SU-DHL-6 (cell line): ENCODE measurements at regions not wholly inside any gene's neighbourhood (a gene's known extent, or its start where the extent isn't known, plus 50 kb on each side); places are given as distances from the start of the nearest gene placed in this dataset.

Source experiments
- H2AFZ ChIP-seq: fragments of 200-600 bp; sonication (generic); 2 replicates; pipeline ENCODE4 v1.6.1; 2014; ENCODE audit warnings: low read depth, mild to moderate bottlenecking, moderate library complexity, mixed read lengths, antibody characterized with exemption, low read length; ENCODE audit not compliant: severe bottlenecking
- H3F3A ChIP-seq: fragments of 200-600 bp; shearing (Covaris generic); 2 replicates; pipeline ENCODE4 v1.6.0; 2016; ENCODE audit warnings: antibody characterized with exemption, mild to moderate bottlenecking; ENCODE audit not compliant: insufficient read depth
- H3K27ac ChIP-seq: fragments of 200-600 bp; sonication (generic); 2 replicates; pipeline ENCODE4 v1.5.1; 2016; ENCODE audit warnings: low read depth, mild to moderate bottlenecking, low read length, moderate library complexity, mixed read lengths
- H3K27me3 ChIP-seq: fragments of 200-600 bp; sonication (generic), shearing (Covaris generic); 2 replicates; pipeline ENCODE4 v1.6.0; 2014; ENCODE audit warnings: mild to moderate bottlenecking, low read length
- H3K36me3 ChIP-seq: fragments of 200-600 bp; sonication (generic); 2 replicates; pipeline ENCODE4 v1.6.1; 2014; ENCODE audit warnings: mild to moderate bottlenecking, low read length, mixed read lengths
- H3K4me2 ChIP-seq: fragments of 300-600, 200-600 bp; shearing (Covaris generic), sonication (generic); 2 replicates; pipeline ENCODE4 v1.6.0; 2014; ENCODE audit warnings: low read length, low read depth, mild to moderate bottlenecking; ENCODE audit not compliant: poor library complexity, severe bottlenecking
- H3K4me3 ChIP-seq: fragments of 200-600 bp; sonication (generic); 2 replicates; pipeline ENCODE4 v1.5.1; 2014; ENCODE audit warnings: antibody characterized with exemption, low read length, mild to moderate bottlenecking, mixed read lengths; ENCODE audit not compliant: insufficient read depth, poor library complexity, severe bottlenecking
- H3K79me2 ChIP-seq: fragments of 200-600 bp; sonication (generic); 2 replicates; pipeline ENCODE4 v1.6.1; 2014; ENCODE audit warnings: mild to moderate bottlenecking, low read length, moderate library complexity; ENCODE audit not compliant: insufficient read depth
- H3K9ac ChIP-seq: fragments of 200-600 bp; sonication (generic); 2 replicates; pipeline ENCODE4 v1.7.0; 2014; ENCODE audit warnings: mild to moderate bottlenecking, low read length
- H3K9me2 ChIP-seq: fragments of 200-600 bp; sonication (generic); replicated peaks from 2 replicates; pipeline ENCODE4 v1.6.1; 2014; ENCODE audit warnings: low read length; ENCODE audit not compliant: insufficient read depth
- H3K9me3 ChIP-seq: fragments of 200-600 bp; sonication (generic); 2 replicates; pipeline ENCODE4 v1.6.1; 2014; ENCODE audit warnings: low read length, mixed read lengths; ENCODE audit not compliant: insufficient read depth
- H4K20me1 ChIP-seq: fragments of 200-600 bp; sonication (generic); 2 replicates; pipeline ENCODE4 v1.6.1; 2014; ENCODE audit warnings: low read depth, mild to moderate bottlenecking, antibody characterized with exemption, low read length, moderate library complexity, mixed read lengths
- EZH2phosphoT487 ChIP-seq: fragments of 200-600 bp; sonication (generic), shearing (Covaris generic); conservative IDR thresholded peaks from 2 replicates; pipeline ENCODE4 v1.6.1; 2018; ENCODE audit warnings: mild to moderate bottlenecking, antibody characterized with exemption, low read length, moderate library complexity, mixed read lengths
- TF ChIP-seq, protein P1 (sequence below): fragments of 200-600 bp; sonication (generic); IDR thresholded peaks from one replicate; pipeline ENCODE4 v1.5.1; 2017; ENCODE audit warnings: antibody characterized with exemption, mild to moderate bottlenecking, low read length, moderate library complexity; ENCODE audit not compliant: insufficient read depth, poor library complexity, severe bottlenecking

DNA sequence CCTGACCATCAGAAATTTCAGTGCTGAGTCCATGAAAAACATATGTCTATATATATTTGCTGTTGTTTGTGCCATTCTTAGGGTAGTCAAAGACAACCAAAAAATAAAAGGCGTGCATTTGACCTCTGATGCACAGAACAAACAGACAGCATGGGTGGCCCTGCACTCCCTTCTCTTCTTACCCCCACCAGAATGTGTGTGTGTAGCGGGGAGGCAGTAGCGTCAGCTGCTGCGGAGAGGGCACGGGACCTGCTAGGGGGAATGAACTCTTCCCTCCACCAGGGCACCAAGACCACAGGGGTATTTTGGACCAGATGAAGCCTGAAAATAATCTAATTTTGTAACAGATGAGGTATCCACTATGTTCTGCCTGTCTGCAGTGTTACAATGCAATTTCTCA is 277.7 kb upstream of the ZNF32 start:
- no peak overlapping the region for H3K4me2 ChIP-seq
- H3K9ac ChIP-seq: no peak overlapping the region
- no peak overlapping the region for H3K27ac ChIP-seq

DNA sequence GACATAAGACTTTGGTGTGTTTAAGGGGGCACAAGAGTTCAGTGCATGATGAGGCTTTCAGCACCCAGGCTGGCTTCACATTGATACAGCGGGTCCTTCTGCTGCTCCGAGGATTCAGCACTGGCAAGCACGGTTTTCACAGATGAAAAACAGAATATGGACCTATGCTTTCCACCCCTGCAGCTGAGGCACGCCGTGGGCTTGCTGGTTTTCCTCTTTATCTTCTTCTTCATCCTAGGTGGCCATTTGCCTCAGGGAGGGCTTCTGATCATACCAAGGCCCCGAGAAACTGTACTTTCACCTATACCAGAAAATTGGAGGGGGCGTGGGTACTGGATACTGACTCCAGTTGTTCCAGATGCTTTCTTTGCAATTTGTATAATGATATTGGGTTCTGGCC is 277.1 kb upstream of the ZNF32 start:
- Histone ChIP-seq H3K79me2 (no peaks in the 10 kb centered on the region), H3K27me3 (no peaks in the 10 kb centered on the region), H4K20me1 (no peaks in the 10 kb centered on the region), H3K9me3 (no peaks in the 10 kb centered on the region), H3K4me3 (no peak overlapping the region), H3K9ac (no peak overlapping the region), H3F3A (no peaks in the 10 kb centered on the region), H3K27ac (no peak overlapping the region), H2AFZ (no peak overlapping the region), H3K4me2 (no peak overlapping the region), H3K36me3 (no peaks in the 10 kb centered on the region), H3K9me2 (no peaks in the 10 kb centered on the region)
- TF ChIP-seq, protein P1, sequence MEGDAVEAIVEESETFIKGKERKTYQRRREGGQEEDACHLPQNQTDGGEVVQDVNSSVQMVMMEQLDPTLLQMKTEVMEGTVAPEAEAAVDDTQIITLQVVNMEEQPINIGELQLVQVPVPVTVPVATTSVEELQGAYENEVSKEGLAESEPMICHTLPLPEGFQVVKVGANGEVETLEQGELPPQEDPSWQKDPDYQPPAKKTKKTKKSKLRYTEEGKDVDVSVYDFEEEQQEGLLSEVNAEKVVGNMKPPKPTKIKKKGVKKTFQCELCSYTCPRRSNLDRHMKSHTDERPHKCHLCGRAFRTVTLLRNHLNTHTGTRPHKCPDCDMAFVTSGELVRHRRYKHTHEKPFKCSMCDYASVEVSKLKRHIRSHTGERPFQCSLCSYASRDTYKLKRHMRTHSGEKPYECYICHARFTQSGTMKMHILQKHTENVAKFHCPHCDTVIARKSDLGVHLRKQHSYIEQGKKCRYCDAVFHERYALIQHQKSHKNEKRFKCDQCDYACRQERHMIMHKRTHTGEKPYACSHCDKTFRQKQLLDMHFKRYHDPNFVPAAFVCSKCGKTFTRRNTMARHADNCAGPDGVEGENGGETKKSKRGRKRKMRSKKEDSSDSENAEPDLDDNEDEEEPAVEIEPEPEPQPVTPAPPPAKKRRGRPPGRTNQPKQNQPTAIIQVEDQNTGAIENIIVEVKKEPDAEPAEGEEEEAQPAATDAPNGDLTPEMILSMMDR: no peak
- TF ChIP-seq EZH2phosphoT487: no peak

More for the DNA sequence above, 277.7 kb upstream of the ZNF32 start:
- Histone ChIP-seq H3K27me3 (no peaks in the 10 kb centered on the region), H3K4me3 (no peak overlapping the region), H3K9me2 (no peaks in the 10 kb centered on the region), H3K9me3 (no peaks in the 10 kb centered on the region), H4K20me1 (no peaks in the 10 kb centered on the region), H2AFZ (no peak overlapping the region), H3K36me3 (no peaks in the 10 kb centered on the region), H3K79me2 (no peaks in the 10 kb centered on the region), H3F3A (no peaks in the 10 kb centered on the region)
- no peak for TF ChIP-seq EZH2phosphoT487

DNA sequence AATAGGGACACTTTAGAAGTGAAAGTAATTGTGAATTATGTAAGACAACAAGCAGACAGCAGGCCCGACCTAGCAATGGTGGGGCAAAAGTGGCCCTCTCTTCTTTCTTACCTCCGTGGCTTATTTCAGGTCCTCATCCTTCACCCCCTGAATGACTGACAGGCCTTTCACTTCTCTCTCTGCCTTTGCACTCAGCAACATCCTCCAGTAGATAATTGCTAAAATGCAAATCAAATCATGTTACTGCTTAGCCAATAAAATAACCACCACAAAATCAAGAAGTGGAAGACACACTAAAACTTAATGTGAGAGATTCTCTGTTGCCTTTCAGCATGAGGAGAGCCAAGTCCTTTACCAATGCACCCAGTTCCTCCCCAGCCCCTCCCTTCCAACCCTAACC is 274.6 kb upstream of the ZNF32 start:
- no peaks in the 10 kb centered on the region for H3K36me3 ChIP-seq
- no peak overlapping the region for H2AFZ ChIP-seq
- TF ChIP-seq, protein P1: no peak
- TF ChIP-seq EZH2phosphoT487: no peak
- H3K4me3 ChIP-seq: no peak overlapping the region
- no peaks in the 10 kb centered on the region for H3K9me3 ChIP-seq
- H3K27ac ChIP-seq: no peak overlapping the region
- no peaks in the 10 kb centered on the region for H3K9me2 ChIP-seq
- H3K9ac ChIP-seq: no peak overlapping the region
- H3K27me3 ChIP-seq: no peaks in the 10 kb centered on the region
- H3K4me2 ChIP-seq: no peak overlapping the region
- no peaks in the 10 kb centered on the region for H4K20me1 ChIP-seq
- H3F3A ChIP-seq: no peaks in the 10 kb centered on the region
- H3K79me2 ChIP-seq: no peaks in the 10 kb centered on the region

DNA sequence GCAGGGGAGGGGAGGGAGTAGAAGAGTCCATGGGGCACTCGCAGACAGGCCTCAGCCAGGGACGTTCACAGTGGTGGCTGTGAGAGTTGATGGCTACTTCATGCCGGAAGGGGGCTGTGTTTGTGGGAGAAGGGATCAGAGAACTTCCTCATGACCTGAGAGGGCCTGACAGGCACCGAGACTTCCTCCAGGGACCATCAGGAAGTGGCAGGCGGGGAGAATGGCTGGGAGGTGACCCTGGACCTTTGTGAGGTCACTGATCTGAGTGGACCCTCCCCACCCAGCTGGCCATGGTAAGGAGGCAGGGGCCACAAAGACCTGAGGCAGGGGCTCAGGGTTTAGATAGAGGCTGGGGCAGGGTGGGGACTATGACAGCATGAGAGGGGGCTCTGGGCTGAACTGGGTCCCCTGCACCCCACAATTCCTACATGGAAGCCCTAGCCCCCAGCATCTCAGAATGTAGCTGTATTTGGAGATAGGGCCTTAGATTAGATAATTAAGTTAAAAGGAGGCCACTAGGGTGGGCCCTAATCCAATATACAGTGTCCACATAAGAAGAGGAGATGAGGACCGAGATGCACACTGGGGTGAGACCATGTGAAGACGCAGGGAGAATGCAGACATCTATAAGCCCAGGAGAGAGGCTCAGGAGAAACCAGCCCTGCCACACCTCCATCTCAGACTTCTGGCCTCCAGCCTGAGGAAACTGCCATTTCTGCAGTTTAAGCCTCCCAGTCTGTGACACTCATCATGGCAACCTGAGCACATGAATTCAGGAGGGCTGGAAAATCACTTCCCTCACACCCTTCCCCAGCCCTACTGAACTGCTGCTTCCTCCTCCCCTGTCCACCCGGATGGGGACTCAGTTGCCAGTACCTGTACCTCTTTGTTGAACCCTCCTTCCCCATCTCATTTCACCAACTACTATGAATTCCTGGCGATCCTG is 273.9 kb upstream of the ZNF32 start:
- H3K4me2 ChIP-seq: no peak overlapping the region
- no peaks in the 10 kb centered on the region for H3K9me3 ChIP-seq
- H3K36me3 ChIP-seq: no peaks in the 10 kb centered on the region
- H3K27me3 ChIP-seq: no peaks in the 10 kb centered on the region
- no peak overlapping the region for H3K4me3 ChIP-seq
- no peaks in the 10 kb centered on the region for H3K79me2 ChIP-seq
- no peaks in the 10 kb centered on the region for H4K20me1 ChIP-seq
- no peak overlapping the region for H3K9ac ChIP-seq
- H3K27ac ChIP-seq: no peak overlapping the region
- H2AFZ ChIP-seq: no peak overlapping the region
- H3K9me2 ChIP-seq: no peaks in the 10 kb centered on the region
- no peak for TF ChIP-seq EZH2phosphoT487
- TF ChIP-seq, protein P1: no peak
- H3F3A ChIP-seq: no peaks in the 10 kb centered on the region
